PC-9 (cell line): ENCODE measurements at regions not wholly inside any gene's neighbourhood (a gene's known extent, or its start where the extent isn't known, plus 50 kb on each side); places are given as distances from the start of the nearest gene placed in this dataset.

Source experiments
- EZH2 ChIP-seq: fragments of 200-600 bp; sonication (generic); IDR thresholded peaks from 2 replicates; pipeline ENCODE4 v1.8.0; 2017; ENCODE audit warnings: antibody characterized with exemption, low read depth
- TF ChIP-seq, protein P1 (sequence below): fragments of 200-600 bp; sonication (generic); conservative IDR thresholded peaks from 2 replicates; pipeline ENCODE4 v1.6.1; 2017; ENCODE audit warnings: mixed run types, antibody characterized with exemption, mild to moderate bottlenecking, moderate library complexity

DNA sequence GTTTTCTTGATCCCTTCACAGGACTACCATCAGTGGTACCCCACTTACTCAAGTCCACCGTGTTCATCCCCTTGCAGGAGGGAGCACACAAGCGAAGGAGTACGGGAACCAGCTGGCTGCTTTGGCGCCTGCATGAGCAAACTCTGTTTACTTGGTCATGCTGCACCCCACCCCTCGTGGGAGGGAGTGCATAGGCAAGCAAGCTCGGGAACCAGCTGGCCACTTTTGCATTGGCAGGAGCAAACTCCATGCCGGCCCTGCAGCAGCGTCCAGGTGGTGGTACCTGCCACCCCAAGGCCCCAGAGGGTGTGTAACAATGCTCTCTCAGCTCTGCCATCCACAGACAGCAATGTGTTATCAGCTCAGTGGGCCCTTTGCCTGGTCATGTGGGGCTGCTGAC lies 737.8 kb downstream of the FAM181B start:
- TF ChIP-seq, protein P1, sequence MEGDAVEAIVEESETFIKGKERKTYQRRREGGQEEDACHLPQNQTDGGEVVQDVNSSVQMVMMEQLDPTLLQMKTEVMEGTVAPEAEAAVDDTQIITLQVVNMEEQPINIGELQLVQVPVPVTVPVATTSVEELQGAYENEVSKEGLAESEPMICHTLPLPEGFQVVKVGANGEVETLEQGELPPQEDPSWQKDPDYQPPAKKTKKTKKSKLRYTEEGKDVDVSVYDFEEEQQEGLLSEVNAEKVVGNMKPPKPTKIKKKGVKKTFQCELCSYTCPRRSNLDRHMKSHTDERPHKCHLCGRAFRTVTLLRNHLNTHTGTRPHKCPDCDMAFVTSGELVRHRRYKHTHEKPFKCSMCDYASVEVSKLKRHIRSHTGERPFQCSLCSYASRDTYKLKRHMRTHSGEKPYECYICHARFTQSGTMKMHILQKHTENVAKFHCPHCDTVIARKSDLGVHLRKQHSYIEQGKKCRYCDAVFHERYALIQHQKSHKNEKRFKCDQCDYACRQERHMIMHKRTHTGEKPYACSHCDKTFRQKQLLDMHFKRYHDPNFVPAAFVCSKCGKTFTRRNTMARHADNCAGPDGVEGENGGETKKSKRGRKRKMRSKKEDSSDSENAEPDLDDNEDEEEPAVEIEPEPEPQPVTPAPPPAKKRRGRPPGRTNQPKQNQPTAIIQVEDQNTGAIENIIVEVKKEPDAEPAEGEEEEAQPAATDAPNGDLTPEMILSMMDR = no peak
- no peak for TF ChIP-seq EZH2
